ENCODE measurements at regions not wholly inside any gene's neighbourhood (a gene's known extent, or its start where the extent isn't known, plus 50 kb on each side); places are given as distances from the start of the nearest gene placed in this dataset.

GRCh38 chr12:23126794-23127193, 501.8 kb downstream of the ETNK1 start:
- Histone ChIP-seq H2BK12ac (ENCODE audit: low read length in 2 of 2) (no peak overlapping the region), H2BK5ac (ENCODE audit: low read depth, low read length, poor library complexity, severe bottlenecking) (no peak overlapping the region), H3K23ac (ENCODE audit: low read length in 2 of 2) (no peak overlapping the region), H2AK5ac (ENCODE audit: low read length, severe bottlenecking) (no peak overlapping the region), H3K18ac (ENCODE audit: low read depth in 1 of 2, low read length in 2 of 2) (no peak overlapping the region), H3K4me2 (ENCODE audit: low read length, poor library complexity, severe bottlenecking) (no peak overlapping the region), H3K36me3 (ENCODE audit: control insufficient read depth in 1 of 2, insufficient read depth in 2 of 2, low read depth in 1 of 2, low read length in 2 of 2) (no peaks in the 10 kb centered on the region), H3K14ac (ENCODE audit: low read length in 2 of 2) (no peak overlapping the region), H3K79me1 (replicated peaks; ENCODE audit: low read length, poor library complexity, severe bottlenecking) (no peaks in the 10 kb centered on the region), H3K4me1 (ENCODE audit: control insufficient read depth, insufficient read depth, low read depth, low read length) (no peaks in the 10 kb centered on the region), H2AFZ (ENCODE audit: low read depth, low read length) (no peak overlapping the region), H3K27ac (ENCODE audit: low read length, poor library complexity, severe bottlenecking) (no peak overlapping the region), H3K4me3 (ENCODE audit: insufficient read depth in 1 of 2, low read depth in 1 of 2, low read length in 2 of 2) (no peak overlapping the region), H3K27me3 (ENCODE audit: control insufficient read depth in 1 of 2, insufficient read depth in 1 of 2, low read length in 2 of 2) (no peaks in the 10 kb centered on the region), H4K8ac (ENCODE audit: low read length) (no peak overlapping the region), H4K91ac (ENCODE audit: low read length) (no peak overlapping the region), H2BK15ac (ENCODE audit: low read depth, poor library complexity, severe bottlenecking) (no peak overlapping the region), H3K9me3 (ENCODE audit: control insufficient read depth, low read length) (no peaks in the 10 kb centered on the region), H3K9ac (ENCODE audit: low read length) (no peak overlapping the region), H3K4ac (ENCODE audit: low read depth in 1 of 2, low read length in 2 of 2) (no peak overlapping the region), H2BK120ac (ENCODE audit: low read depth, low read length) (no peak overlapping the region)
- no CpG with 5 or more reads among the region's 2 CpGs for WGBS
- no peak for DNase-seq

DNA sequence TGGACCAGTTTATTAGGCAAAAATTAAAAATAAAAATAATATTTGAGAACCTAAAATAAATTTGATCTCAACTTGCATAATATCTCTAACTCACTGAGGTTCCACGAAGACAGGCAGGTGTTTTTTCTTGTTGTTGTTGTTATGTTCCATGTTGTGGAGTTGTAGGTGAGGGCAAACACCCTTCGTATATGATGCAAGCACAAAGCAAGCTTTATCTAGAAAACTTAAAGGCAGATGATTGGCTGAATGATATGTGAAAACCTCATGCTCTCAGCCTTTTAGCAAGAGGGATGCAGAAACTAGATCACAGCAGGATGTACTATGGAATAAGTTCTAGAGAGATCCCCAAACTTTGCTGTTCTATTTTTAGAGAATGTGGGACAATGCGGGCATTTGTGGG, 502.7 kb downstream of the ETNK1 start:
- Histone ChIP-seq H3K18ac (ENCODE audit: low read depth in 1 of 2, low read length in 2 of 2) (no peak overlapping the region), H3K79me1 (replicated peaks; ENCODE audit: low read length, poor library complexity, severe bottlenecking) (no peaks in the 10 kb centered on the region), H3K23ac (ENCODE audit: low read length in 2 of 2) (no peak overlapping the region), H2AK5ac (ENCODE audit: low read length, severe bottlenecking) (no peak overlapping the region), H3K4me2 (ENCODE audit: low read length, poor library complexity, severe bottlenecking) (no peak overlapping the region), H3K9me3 (ENCODE audit: control insufficient read depth, low read length) (no peaks in the 10 kb centered on the region), H4K8ac (ENCODE audit: low read length) (no peak overlapping the region), H3K36me3 (ENCODE audit: control insufficient read depth in 1 of 2, insufficient read depth in 2 of 2, low read depth in 1 of 2, low read length in 2 of 2) (no peaks in the 10 kb centered on the region), H3K27ac (ENCODE audit: low read length, poor library complexity, severe bottlenecking) (no peak overlapping the region), H3K9ac (ENCODE audit: low read length) (no peak overlapping the region), H3K27me3 (ENCODE audit: control insufficient read depth in 1 of 2, insufficient read depth in 1 of 2, low read length in 2 of 2) (no peaks in the 10 kb centered on the region), H2BK15ac (ENCODE audit: low read depth, poor library complexity, severe bottlenecking) (no peak overlapping the region), H3K14ac (ENCODE audit: low read length in 2 of 2) (no peak overlapping the region), H3K4me1 (ENCODE audit: control insufficient read depth, insufficient read depth, low read depth, low read length) (no peaks in the 10 kb centered on the region), H2BK12ac (ENCODE audit: low read length in 2 of 2) (no peak overlapping the region), H2BK5ac (ENCODE audit: low read depth, low read length, poor library complexity, severe bottlenecking) (no peak overlapping the region), H3K4ac (ENCODE audit: low read depth in 1 of 2, low read length in 2 of 2) (no peak overlapping the region), H4K91ac (ENCODE audit: low read length) (no peak overlapping the region), H2BK120ac (ENCODE audit: low read depth, low read length) (no peak overlapping the region), H2AFZ (ENCODE audit: low read depth, low read length) (no peak overlapping the region), H3K4me3 (ENCODE audit: insufficient read depth in 1 of 2, low read depth in 1 of 2, low read length in 2 of 2) (no peak overlapping the region)
- no peak for DNase-seq
- WGBS = 87% methylated on average over 3 of the region's 3 CpGs

- no peak for DNase-seq
- Histone ChIP-seq H3K27ac (ENCODE audit: low read length, poor library complexity, severe bottlenecking) (no peak overlapping the region), H3K79me1 (replicated peaks; ENCODE audit: low read length, poor library complexity, severe bottlenecking) (no peaks in the 10 kb centered on the region), H2AK5ac (ENCODE audit: low read length, severe bottlenecking) (no peak overlapping the region), H3K9me3 (ENCODE audit: control insufficient read depth, low read length) (no peaks in the 10 kb centered on the region), H3K9ac (ENCODE audit: low read length) (no peak overlapping the region), H3K4me2 (ENCODE audit: low read length, poor library complexity, severe bottlenecking) (no peak overlapping the region), H2BK12ac (ENCODE audit: low read length in 2 of 2) (no peak overlapping the region), H3K36me3 (ENCODE audit: control insufficient read depth in 1 of 2, insufficient read depth in 2 of 2, low read depth in 1 of 2, low read length in 2 of 2) (no peaks in the 10 kb centered on the region), H3K4me1 (ENCODE audit: control insufficient read depth, insufficient read depth, low read depth, low read length) (no peaks in the 10 kb centered on the region), H4K91ac (ENCODE audit: low read length) (no peak overlapping the region), H3K23ac (ENCODE audit: low read length in 2 of 2) (no peak overlapping the region), H2AFZ (ENCODE audit: low read depth, low read length) (no peak overlapping the region), H3K18ac (ENCODE audit: low read depth in 1 of 2, low read length in 2 of 2) (no peak overlapping the region), H4K8ac (ENCODE audit: low read length) (no peak overlapping the region), H3K4me3 (ENCODE audit: insufficient read depth in 1 of 2, low read depth in 1 of 2, low read length in 2 of 2) (no peak overlapping the region), H3K27me3 (ENCODE audit: control insufficient read depth in 1 of 2, insufficient read depth in 1 of 2, low read length in 2 of 2) (no peaks in the 10 kb centered on the region), H2BK120ac (ENCODE audit: low read depth, low read length) (no peak overlapping the region), H3K4ac (ENCODE audit: low read depth in 1 of 2, low read length in 2 of 2) (no peak overlapping the region), H2BK5ac (ENCODE audit: low read depth, low read length, poor library complexity, severe bottlenecking) (no peak overlapping the region), H2BK15ac (ENCODE audit: low read depth, poor library complexity, severe bottlenecking) (no peak overlapping the region), H3K14ac (ENCODE audit: low read length in 2 of 2) (no peak overlapping the region)
- WGBS = 17% methylated on average over 2 of the region's 2 CpGs
These were observed 503.5 kb downstream of the ETNK1 start for GRCh38 chr12:23128462-23128861.

DNA sequence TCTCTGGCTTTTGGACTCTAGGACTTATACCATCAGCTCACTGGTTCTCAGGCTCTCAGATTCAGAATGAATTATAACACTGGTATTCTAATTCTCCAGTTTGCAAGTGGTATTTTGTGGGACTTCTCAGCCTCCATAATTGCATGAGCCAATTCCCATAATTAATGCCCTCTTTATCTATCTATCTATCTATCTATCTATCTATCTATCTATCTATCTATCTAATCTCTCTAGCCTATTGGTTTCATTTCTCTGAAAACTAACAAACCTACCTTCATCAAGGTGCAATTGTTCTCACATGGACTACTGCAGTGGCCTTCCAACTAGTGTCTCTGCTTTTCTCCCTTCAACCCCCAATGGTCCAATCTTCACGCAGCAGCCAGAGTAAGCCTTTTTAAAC, 507.4 kb downstream of the ETNK1 start:
- no peak overlapping the region for H4K8ac ChIP-seq (ENCODE audit: low read length)
- no peak overlapping the region for H2BK5ac ChIP-seq (ENCODE audit: low read depth, low read length, poor library complexity, severe bottlenecking)
- no peak overlapping the region for H2AK5ac ChIP-seq (ENCODE audit: low read length, severe bottlenecking)
- no peak overlapping the region for H2BK120ac ChIP-seq (ENCODE audit: low read depth, low read length)
- H3K4me1 ChIP-seq (ENCODE audit: control insufficient read depth, insufficient read depth, low read depth, low read length) = no peaks in the 10 kb centered on the region
- no peaks in the 10 kb centered on the region for H3K27me3 ChIP-seq (ENCODE audit: control insufficient read depth in 1 of 2, insufficient read depth in 1 of 2, low read length in 2 of 2)
- H3K36me3 ChIP-seq (ENCODE audit: control insufficient read depth in 1 of 2, insufficient read depth in 2 of 2, low read depth in 1 of 2, low read length in 2 of 2) = no peaks in the 10 kb centered on the region
- WGBS = 88% methylated on average over 1 of the region's 1 CpG
- no peak overlapping the region for H2BK12ac ChIP-seq (ENCODE audit: low read length in 2 of 2)
- H3K4me2 ChIP-seq (ENCODE audit: low read length, poor library complexity, severe bottlenecking) = no peak overlapping the region
- no peak overlapping the region for H3K9ac ChIP-seq (ENCODE audit: low read length)
- H3K27ac ChIP-seq (ENCODE audit: low read length, poor library complexity, severe bottlenecking) = no peak overlapping the region
- no peak overlapping the region for H2BK15ac ChIP-seq (ENCODE audit: low read depth, poor library complexity, severe bottlenecking)
- no peak overlapping the region for H3K4ac ChIP-seq (ENCODE audit: low read depth in 1 of 2, low read length in 2 of 2)
- no peak overlapping the region for H3K18ac ChIP-seq (ENCODE audit: low read depth in 1 of 2, low read length in 2 of 2)
- no peaks in the 10 kb centered on the region for H3K9me3 ChIP-seq (ENCODE audit: control insufficient read depth, low read length)
- H3K14ac ChIP-seq (ENCODE audit: low read length in 2 of 2) = no peak overlapping the region
- no peak overlapping the region for H3K23ac ChIP-seq (ENCODE audit: low read length in 2 of 2)
- H2AFZ ChIP-seq (ENCODE audit: low read depth, low read length) = no peak overlapping the region
- no peaks in the 10 kb centered on the region for H3K79me1 ChIP-seq (replicated peaks; ENCODE audit: low read length, poor library complexity, severe bottlenecking)
- no peak overlapping the region for H3K4me3 ChIP-seq (ENCODE audit: insufficient read depth in 1 of 2, low read depth in 1 of 2, low read length in 2 of 2)
- no peak overlapping the region for H4K91ac ChIP-seq (ENCODE audit: low read length)
- DNase-seq = no peak

All from mesenchymal stem cell (in vitro differentiated cells and primary cell).